ENCODE measurements at regions not wholly inside any gene's neighbourhood (a gene's known extent, or its start where the extent isn't known, plus 50 kb on each side); places are given as distances from the start of the nearest gene placed in this dataset.

- ChIA-PET POLR2A (no interaction called here), CTCF (no interaction called here)
- Histone ChIP-seq H3K9me3 (no peaks in the 10 kb centered on the region), H3K4me2 (no peak overlapping the region), H3K4me3 (no peak overlapping the region), H3K27ac (no peak overlapping the region), H3K4me1 (no peaks in the 10 kb centered on the region)
- 48% methylated on average over 2 of the region's 2 CpGs for WGBS (ENCODE audit: missing lambda C conversion rate)
- no peak for DNase-seq (ENCODE audit: low read depth in 1 of 2, low spot score in 1 of 2)
- TF ChIP-seq CBX8 (IDR thresholded peaks at IDR 0.05) (no peak), CHD2 (IDR thresholded peaks at IDR 0.05; ENCODE audit: low read length, partially characterized antibody) (no peak), EHMT2 (IDR thresholded peaks at IDR 0.05; ENCODE audit: low read depth) (no peak), RNF2 (IDR thresholded peaks at IDR 0.05; ENCODE audit: borderline replicate concordance, low read depth) (no peak), PHF8 (IDR thresholded peaks at IDR 0.05; ENCODE audit: borderline replicate concordance, low read depth) (no peak), ZFP36 (IDR thresholded peaks at IDR 0.05; ENCODE audit: borderline replicate concordance, partially characterized antibody) (no peak), POLR2AphosphoS2 (conservative IDR thresholded peaks at IDR 0.05; ENCODE audit: low read length) (no peak), EP300 (IDR thresholded peaks at IDR 0.05) (no peak), RARB (CRISPR knock-in tag; IDR thresholded peaks at IDR 0.05) (no peak), NPAS2 (CRISPR knock-in tag; IDR thresholded peaks at IDR 0.05; ENCODE audit: borderline replicate concordance) (no peak), KDM5A (IDR thresholded peaks at IDR 0.05) (no peak), RFX5 (IDR thresholded peaks at IDR 0.05) (no peak), BHLHE40 (IDR thresholded peaks at IDR 0.05; ENCODE audit: low read depth, low read length) (no peak), ELK1 (IDR thresholded peaks at IDR 0.05; ENCODE audit: low read depth, low read length) (no peak), USF2 (IDR thresholded peaks at IDR 0.05) (no peak)
- no peak for ATAC-seq
- no peak for FAIRE-seq
Measured at GRCh38 chr6:156030053-156030452, 574.4 kb upstream of the NOX3 start.

GRCh38 chr6:156029286-156029985, 573.8 kb upstream of the NOX3 start:
- 52% methylated on average over 13 of the region's 13 CpGs for WGBS (ENCODE audit: missing lambda C conversion rate)
- Histone ChIP-seq H3K4me3 (no peak overlapping the region), H3K4me1 (no peaks in the 10 kb centered on the region), H3K4me2 (no peak overlapping the region), H3K9me3 (no peaks in the 10 kb centered on the region), H3K27ac (no peak overlapping the region)
- ChIA-PET CTCF (no interaction called here), POLR2A (no interaction called here)
- TF ChIP-seq RCOR1 (IDR thresholded peaks at IDR 0.05; ENCODE audit: low read depth, low read length) (no peak), HOXB13 (CRISPR knock-in tag; IDR thresholded peaks at IDR 0.05; ENCODE audit: low read depth) (no peak)
- FAIRE-seq: no peak
- no peak for ATAC-seq
- DNase-seq (ENCODE audit: low read depth in 1 of 2, low spot score in 1 of 2): no peak

GRCh38 chr6:156028335-156029131, 572.9 kb upstream of the NOX3 start:
- ATAC-seq: no peak
- TF ChIP-seq MAZ (IDR thresholded peaks at IDR 0.05; ENCODE audit: borderline replicate concordance, low read depth, low read length): no peak
- no peak for TF ChIP-seq HES2 (IDR thresholded peaks at IDR 0.05)
- TF ChIP-seq MYC (IDR thresholded peaks at IDR 0.05; ENCODE audit: borderline replicate concordance, low read length): no peak
- no peak for TF ChIP-seq KDM1A (IDR thresholded peaks at IDR 0.05; ENCODE audit: low read depth)
- no peak for TF ChIP-seq NR3C1 (IDR thresholded peaks at IDR 0.05)
- TF ChIP-seq CBX2 (IDR thresholded peaks at IDR 0.05; ENCODE audit: borderline replicate concordance, low read depth): no peak
- no peak for TF ChIP-seq ESRRA (IDR thresholded peaks at IDR 0.05; ENCODE audit: borderline replicate concordance, low read length)
- TF ChIP-seq PBX3 (IDR thresholded peaks at IDR 0.05): no peak
- TF ChIP-seq CHD2 (IDR thresholded peaks at IDR 0.05; ENCODE audit: low read length, partially characterized antibody): no peak
- TF ChIP-seq ZFP36 (IDR thresholded peaks at IDR 0.05; ENCODE audit: borderline replicate concordance, partially characterized antibody): no peak
- TF ChIP-seq ELK1 (IDR thresholded peaks at IDR 0.05; ENCODE audit: low read depth, low read length): no peak
- TF ChIP-seq EHMT2 (IDR thresholded peaks at IDR 0.05; ENCODE audit: low read depth): no peak

More at GRCh38 chr6:156028335-156029131, 572.9 kb upstream of the NOX3 start:
- FAIRE-seq (no peak), DNase-seq (ENCODE audit: low read depth in 1 of 2, low spot score in 1 of 2) (no peak)
- Histone ChIP-seq H3K9me3 (no peaks in the 10 kb centered on the region), H3K4me3 (no peak overlapping the region), H3K4me2 (no peak overlapping the region), H3K4me1 (no peaks in the 10 kb centered on the region), H3K27ac (no peak overlapping the region)
- POLR2A ChIA-PET: no interaction called here
- 36% methylated on average over 15 of the region's 15 CpGs for WGBS (ENCODE audit: missing lambda C conversion rate)
- CTCF ChIA-PET: no interaction called here

All from A549 (cell line).